HepG2 (cell line): ENCODE measurements at regions not wholly inside any gene's neighbourhood (a gene's known extent, or its start where the extent isn't known, plus 50 kb on each side); places are given as distances from the start of the nearest gene placed in this dataset.

Experiments used
- ADNP ChIP-seq: sonication (generic); formaldehyde crosslinking; IDR thresholded peaks from 2 replicates; pipeline ENCODE4 v1.4.0; 2020; ENCODE audit warnings: missing genetic modification reagents
- ASH2L ChIP-seq: fragments of 300-600, 200-600 bp; sonication (generic); IDR thresholded peaks from 2 replicates; pipeline ENCODE4 v1.7.0; 2017; ENCODE audit warnings: low read depth, mild to moderate bottlenecking, moderate library complexity, mixed read lengths, low read length; ENCODE audit not compliant: insufficient read length
- ATRX ChIP-seq: sonication (generic); formaldehyde crosslinking; IDR thresholded peaks from 2 replicates; pipeline ENCODE4 v1.4.0; 2020; ENCODE audit warnings: missing genetic modification reagents, borderline replicate concordance
- CHCHD3 ChIP-seq: sonication (generic); formaldehyde crosslinking; IDR thresholded peaks from 2 replicates; pipeline ENCODE4 v1.8.0; 2022; ENCODE audit warnings: mild to moderate bottlenecking, missing genetic modification reagents, moderate library complexity
- DNMT3B ChIP-seq: conservative IDR thresholded peaks from 2 replicates; pipeline ENCODE4 v1.6.1; 2016; ENCODE audit warnings: missing biosample characterization, control low read depth
- HOXA9 ChIP-seq: sonication (generic); formaldehyde crosslinking; IDR thresholded peaks from 2 replicates; pipeline ENCODE4 v1.8.1; 2022; ENCODE audit warnings: missing genetic modification reagents, mild to moderate bottlenecking, moderate library complexity, borderline replicate concordance
- NFE2L1 ChIP-seq: sonication (generic); formaldehyde crosslinking; IDR thresholded peaks from 2 replicates; pipeline ENCODE4 v1.4.0; 2020; ENCODE audit warnings: missing genetic modification reagents, mild to moderate bottlenecking, borderline replicate concordance
- NR2F6 ChIP-seq, 2 experiments: IDR thresholded peaks; 2 replicates each; pipeline ENCODE4 v1.6.1; 2016; ENCODE audit warnings: antibody characterized with exemption in 1 of 2, mild to moderate bottlenecking in 1 of 2
- PCBP2 ChIP-seq: fragments of 200-400 bp; formaldehyde crosslinking; optimal IDR thresholded peaks from 2 replicates; pipeline ENCODE3; 2018; ENCODE audit warnings: low read length, low read depth; ENCODE audit not compliant: poor library complexity, severe bottlenecking
- SMC3 ChIP-seq: IDR thresholded peaks from 2 replicates; pipeline ENCODE4 v1.6.1; 2011; ENCODE audit warnings: low read length, improper control_type of control experiment
- ZNF274 ChIP-seq: sonication (generic); formaldehyde crosslinking; IDR thresholded peaks from 2 replicates; pipeline ENCODE4 v1.5.1; 2020; ENCODE audit warnings: mild to moderate bottlenecking, missing genetic modification reagents
- ZNF350 ChIP-seq: sonication (generic); formaldehyde crosslinking; IDR thresholded peaks from 2 replicates; pipeline ENCODE4 v1.4.0; 2020; ENCODE audit warnings: mild to moderate bottlenecking, low read depth, missing genetic modification reagents, borderline replicate concordance
- ZNF547 ChIP-seq: sonication (generic); formaldehyde crosslinking; IDR thresholded peaks from 2 replicates; pipeline ENCODE4 v1.5.1; 2020; ENCODE audit warnings: mild to moderate bottlenecking, missing genetic modification reagents
- TF ChIP-seq, protein P1 (sequence below): sonication (generic); formaldehyde crosslinking; IDR thresholded peaks from 2 replicates; pipeline ENCODE4 v1.4.0; 2020; ENCODE audit warnings: missing genetic modification reagents
- TF ChIP-seq, protein P2 (sequence below): sonication (generic); formaldehyde crosslinking; IDR thresholded peaks from 2 replicates; pipeline ENCODE4 v1.9.0; 2021; ENCODE audit warnings: missing genetic modification reagents, borderline replicate concordance
- TF ChIP-seq, protein P3 (sequence below): IDR thresholded peaks from 2 replicates; pipeline ENCODE4 v1.6.1; 2012; ENCODE audit warnings: low read length, improper control_type of control experiment
- TF ChIP-seq, protein P4 (sequence below): sonication (generic); formaldehyde crosslinking; IDR thresholded peaks from 2 replicates; pipeline ENCODE4 v1.4.0; 2020; ENCODE audit warnings: missing genetic modification reagents, mild to moderate bottlenecking, borderline replicate concordance

DNA sequence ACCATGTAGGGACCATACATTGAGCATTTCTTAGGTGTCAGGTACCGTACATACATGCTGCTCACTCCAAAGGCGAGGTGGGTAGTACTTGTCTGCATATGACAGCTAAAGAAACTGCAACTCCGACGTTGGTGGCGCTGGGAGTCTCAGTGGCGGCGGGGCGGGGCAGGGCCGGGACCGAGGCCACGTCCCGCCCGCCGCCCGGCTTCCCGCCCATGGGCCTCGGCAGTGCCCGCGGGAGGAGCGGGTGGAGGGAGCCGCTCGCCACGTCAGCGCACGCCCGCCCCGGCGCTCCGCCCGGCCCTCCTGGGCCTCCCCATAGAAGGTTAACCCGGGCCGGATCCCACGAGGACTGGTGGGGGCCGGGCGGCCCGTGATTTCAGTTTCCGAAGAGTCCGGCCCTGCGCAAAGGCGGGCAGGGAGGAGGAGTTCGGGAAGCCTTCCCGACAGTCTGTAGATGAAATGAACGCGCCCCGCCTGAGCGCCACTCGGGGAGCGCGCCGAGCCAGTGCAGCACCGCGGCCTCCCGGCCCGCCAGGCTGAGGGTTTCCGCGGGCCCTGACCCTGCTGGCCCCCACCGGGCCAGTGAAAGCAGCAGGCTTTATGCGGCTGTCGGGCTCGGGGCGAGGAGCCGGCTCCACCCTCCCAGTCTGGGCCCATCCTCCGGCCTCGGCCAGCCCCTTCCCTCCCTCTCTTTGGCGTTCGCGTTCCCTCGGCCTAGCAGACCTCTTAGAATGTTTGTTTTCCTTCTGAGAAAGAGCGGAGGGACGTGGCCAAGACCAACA lies 119.9 kb upstream of the JUN start (continued):
- TF ChIP-seq, protein P1, sequence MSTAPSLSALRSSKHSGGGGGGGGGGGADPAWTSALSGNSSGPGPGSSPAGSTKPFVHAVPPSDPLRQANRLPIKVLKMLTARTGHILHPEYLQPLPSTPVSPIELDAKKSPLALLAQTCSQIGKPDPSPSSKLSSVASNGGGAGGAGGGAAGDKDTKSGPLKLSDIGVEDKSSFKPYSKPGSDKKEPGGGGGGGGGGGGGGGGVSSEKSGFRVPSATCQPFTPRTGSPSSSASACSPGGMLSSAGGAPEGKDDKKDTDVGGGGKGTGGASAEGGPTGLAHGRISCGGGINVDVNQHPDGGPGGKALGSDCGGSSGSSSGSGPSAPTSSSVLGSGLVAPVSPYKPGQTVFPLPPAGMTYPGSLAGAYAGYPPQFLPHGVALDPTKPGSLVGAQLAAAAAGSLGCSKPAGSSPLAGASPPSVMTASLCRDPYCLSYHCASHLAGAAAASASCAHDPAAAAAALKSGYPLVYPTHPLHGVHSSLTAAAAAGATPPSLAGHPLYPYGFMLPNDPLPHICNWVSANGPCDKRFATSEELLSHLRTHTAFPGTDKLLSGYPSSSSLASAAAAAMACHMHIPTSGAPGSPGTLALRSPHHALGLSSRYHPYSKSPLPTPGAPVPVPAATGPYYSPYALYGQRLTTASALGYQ (CRISPR knock-in tag): peak; percentile 34; the same call in 1 of the 2 replicates
- TF ChIP-seq ZNF274 (CRISPR knock-in tag) (no peak), ATRX (CRISPR knock-in tag) (no peak), ZNF547 (CRISPR knock-in tag) (no peak), SMC3 (no peak), ASH2L (peak; percentile 47), NR2F6 (IDR thresholded peaks at IDR 0.05) (no peak), NR2F6 (CRISPR knock-in tag; IDR thresholded peaks at IDR 0.05) (0 out of 2 replicates have a peak, but pooled peaks have one; percentile 7), DNMT3B (CRISPR knock-in tag) (no peak), ADNP (no peak), PCBP2 (no peak), CHCHD3 (CRISPR knock-in tag) (no peak), ZNF350 (CRISPR knock-in tag) (peak; percentile 73; the same call in 1 of the 2 replicates), NFE2L1 (no peak), HOXA9 (CRISPR knock-in tag) (no peak)
- TF ChIP-seq, protein P2, sequence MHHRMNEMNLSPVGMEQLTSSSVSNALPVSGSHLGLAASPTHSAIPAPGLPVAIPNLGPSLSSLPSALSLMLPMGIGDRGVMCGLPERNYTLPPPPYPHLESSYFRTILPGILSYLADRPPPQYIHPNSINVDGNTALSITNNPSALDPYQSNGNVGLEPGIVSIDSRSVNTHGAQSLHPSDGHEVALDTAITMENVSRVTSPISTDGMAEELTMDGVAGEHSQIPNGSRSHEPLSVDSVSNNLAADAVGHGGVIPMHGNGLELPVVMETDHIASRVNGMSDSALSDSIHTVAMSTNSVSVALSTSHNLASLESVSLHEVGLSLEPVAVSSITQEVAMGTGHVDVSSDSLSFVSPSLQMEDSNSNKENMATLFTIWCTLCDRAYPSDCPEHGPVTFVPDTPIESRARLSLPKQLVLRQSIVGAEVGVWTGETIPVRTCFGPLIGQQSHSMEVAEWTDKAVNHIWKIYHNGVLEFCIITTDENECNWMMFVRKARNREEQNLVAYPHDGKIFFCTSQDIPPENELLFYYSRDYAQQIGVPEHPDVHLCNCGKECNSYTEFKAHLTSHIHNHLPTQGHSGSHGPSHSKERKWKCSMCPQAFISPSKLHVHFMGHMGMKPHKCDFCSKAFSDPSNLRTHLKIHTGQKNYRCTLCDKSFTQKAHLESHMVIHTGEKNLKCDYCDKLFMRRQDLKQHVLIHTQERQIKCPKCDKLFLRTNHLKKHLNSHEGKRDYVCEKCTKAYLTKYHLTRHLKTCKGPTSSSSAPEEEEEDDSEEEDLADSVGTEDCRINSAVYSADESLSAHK: no peak
- TF ChIP-seq, protein P3, sequence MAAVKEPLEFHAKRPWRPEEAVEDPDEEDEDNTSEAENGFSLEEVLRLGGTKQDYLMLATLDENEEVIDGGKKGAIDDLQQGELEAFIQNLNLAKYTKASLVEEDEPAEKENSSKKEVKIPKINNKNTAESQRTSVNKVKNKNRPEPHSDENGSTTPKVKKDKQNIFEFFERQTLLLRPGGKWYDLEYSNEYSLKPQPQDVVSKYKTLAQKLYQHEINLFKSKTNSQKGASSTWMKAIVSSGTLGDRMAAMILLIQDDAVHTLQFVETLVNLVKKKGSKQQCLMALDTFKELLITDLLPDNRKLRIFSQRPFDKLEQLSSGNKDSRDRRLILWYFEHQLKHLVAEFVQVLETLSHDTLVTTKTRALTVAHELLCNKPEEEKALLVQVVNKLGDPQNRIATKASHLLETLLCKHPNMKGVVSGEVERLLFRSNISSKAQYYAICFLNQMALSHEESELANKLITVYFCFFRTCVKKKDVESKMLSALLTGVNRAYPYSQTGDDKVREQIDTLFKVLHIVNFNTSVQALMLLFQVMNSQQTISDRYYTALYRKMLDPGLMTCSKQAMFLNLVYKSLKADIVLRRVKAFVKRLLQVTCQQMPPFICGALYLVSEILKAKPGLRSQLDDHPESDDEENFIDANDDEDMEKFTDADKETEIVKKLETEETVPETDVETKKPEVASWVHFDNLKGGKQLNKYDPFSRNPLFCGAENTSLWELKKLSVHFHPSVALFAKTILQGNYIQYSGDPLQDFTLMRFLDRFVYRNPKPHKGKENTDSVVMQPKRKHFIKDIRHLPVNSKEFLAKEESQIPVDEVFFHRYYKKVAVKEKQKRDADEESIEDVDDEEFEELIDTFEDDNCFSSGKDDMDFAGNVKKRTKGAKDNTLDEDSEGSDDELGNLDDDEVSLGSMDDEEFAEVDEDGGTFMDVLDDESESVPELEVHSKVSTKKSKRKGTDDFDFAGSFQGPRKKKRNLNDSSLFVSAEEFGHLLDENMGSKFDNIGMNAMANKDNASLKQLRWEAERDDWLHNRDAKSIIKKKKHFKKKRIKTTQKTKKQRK: no peak
- TF ChIP-seq, protein P4, sequence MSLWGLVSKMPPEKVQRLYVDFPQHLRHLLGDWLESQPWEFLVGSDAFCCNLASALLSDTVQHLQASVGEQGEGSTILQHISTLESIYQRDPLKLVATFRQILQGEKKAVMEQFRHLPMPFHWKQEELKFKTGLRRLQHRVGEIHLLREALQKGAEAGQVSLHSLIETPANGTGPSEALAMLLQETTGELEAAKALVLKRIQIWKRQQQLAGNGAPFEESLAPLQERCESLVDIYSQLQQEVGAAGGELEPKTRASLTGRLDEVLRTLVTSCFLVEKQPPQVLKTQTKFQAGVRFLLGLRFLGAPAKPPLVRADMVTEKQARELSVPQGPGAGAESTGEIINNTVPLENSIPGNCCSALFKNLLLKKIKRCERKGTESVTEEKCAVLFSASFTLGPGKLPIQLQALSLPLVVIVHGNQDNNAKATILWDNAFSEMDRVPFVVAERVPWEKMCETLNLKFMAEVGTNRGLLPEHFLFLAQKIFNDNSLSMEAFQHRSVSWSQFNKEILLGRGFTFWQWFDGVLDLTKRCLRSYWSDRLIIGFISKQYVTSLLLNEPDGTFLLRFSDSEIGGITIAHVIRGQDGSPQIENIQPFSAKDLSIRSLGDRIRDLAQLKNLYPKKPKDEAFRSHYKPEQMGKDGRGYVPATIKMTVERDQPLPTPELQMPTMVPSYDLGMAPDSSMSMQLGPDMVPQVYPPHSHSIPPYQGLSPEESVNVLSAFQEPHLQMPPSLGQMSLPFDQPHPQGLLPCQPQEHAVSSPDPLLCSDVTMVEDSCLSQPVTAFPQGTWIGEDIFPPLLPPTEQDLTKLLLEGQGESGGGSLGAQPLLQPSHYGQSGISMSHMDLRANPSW (CRISPR knock-in tag): no peak
